ENCODE measurements at regions not wholly inside any gene's neighbourhood (a gene's known extent, or its start where the extent isn't known, plus 50 kb on each side); places are given as distances from the start of the nearest gene placed in this dataset.

GRCh38 chr14:84877061-84877460 lies 652.9 kb upstream of the FLRT2 start:
- 86 to 88% methylated on average over 1 of the region's 1 CpG for WGBS, 2 donors (ENCODE audit: low coverage in 1 of 2)
- in situ Hi-C loops (cut with MboI; ENCODE audit: low pct_ligation_motif_present in 1 of 4, low pct_unique_long_range_greater_than_20kb in 1 of 4, low sequenced_read_pairs in 3 of 4) = no loop called here
- H3K27me3 ChIP-seq = no peaks in the 10 kb centered on the region
- H3K36me3 ChIP-seq = no peaks in the 10 kb centered on the region
- TF ChIP-seq POLR2AphosphoS5 (IDR thresholded peaks at IDR 0.05) = no peak
- TF ChIP-seq, protein P1, sequence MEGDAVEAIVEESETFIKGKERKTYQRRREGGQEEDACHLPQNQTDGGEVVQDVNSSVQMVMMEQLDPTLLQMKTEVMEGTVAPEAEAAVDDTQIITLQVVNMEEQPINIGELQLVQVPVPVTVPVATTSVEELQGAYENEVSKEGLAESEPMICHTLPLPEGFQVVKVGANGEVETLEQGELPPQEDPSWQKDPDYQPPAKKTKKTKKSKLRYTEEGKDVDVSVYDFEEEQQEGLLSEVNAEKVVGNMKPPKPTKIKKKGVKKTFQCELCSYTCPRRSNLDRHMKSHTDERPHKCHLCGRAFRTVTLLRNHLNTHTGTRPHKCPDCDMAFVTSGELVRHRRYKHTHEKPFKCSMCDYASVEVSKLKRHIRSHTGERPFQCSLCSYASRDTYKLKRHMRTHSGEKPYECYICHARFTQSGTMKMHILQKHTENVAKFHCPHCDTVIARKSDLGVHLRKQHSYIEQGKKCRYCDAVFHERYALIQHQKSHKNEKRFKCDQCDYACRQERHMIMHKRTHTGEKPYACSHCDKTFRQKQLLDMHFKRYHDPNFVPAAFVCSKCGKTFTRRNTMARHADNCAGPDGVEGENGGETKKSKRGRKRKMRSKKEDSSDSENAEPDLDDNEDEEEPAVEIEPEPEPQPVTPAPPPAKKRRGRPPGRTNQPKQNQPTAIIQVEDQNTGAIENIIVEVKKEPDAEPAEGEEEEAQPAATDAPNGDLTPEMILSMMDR (IDR thresholded peaks at IDR 0.05) = no peak
- TF ChIP-seq POLR2A (IDR thresholded peaks at IDR 0.05) = no peak
- TF ChIP-seq EP300 (IDR thresholded peaks at IDR 0.05; ENCODE audit: low read depth) = no peak
- H3K4me1 ChIP-seq = no peaks in the 10 kb centered on the region
- H3K4me3 ChIP-seq = no peak overlapping the region
- intact Hi-C loops (cut with DNase I; ENCODE audit: low total_unique reads) = no loop called here
- no peaks in the 10 kb centered on the region for H3K9me3 ChIP-seq
- H3K27ac ChIP-seq = no peak overlapping the region
- no peak for DNase-seq

DNA sequence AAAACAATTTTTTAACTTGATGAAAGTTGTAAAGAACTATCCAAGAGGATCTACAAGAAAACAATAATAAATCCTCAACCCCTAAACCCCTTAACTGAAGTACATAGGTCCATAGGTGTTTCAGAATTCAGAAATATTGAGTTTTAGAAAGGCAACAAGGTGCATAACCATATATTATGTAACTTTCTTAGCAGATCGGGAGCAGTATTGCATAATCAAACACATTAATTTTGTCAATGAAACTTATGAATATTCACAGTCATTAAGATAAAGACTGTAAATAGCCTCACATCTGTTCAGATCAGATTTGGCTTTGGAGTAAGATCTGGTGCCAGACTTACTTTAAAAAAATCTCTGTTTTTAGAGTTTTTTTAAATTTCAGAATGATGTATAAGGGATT lies 647.1 kb upstream of the FLRT2 start:
- no peak for DNase-seq
- Histone ChIP-seq H3K4me1 (no peaks in the 10 kb centered on the region), H3K36me3 (no peaks in the 10 kb centered on the region), H3K9me3 (peaks cover 0 to 8% of the 10 kb centered on the region in 2 donors), H3K4me3 (no peak overlapping the region), H3K27ac (no peak overlapping the region), H3K27me3 (no peaks in the 10 kb centered on the region)
- 80 to 85% methylated on average over 1 of the region's 1 CpG for whole genome bisulfite sequencing, 2 donors (ENCODE audit: low coverage in 1 of 2)
- no peak for TF ChIP-seq EP300 (IDR thresholded peaks at IDR 0.05; ENCODE audit: low read depth)
- TF ChIP-seq, protein P1 (IDR thresholded peaks at IDR 0.05) = no peak
- no peak for TF ChIP-seq POLR2AphosphoS5 (IDR thresholded peaks at IDR 0.05)
- TF ChIP-seq POLR2A (IDR thresholded peaks at IDR 0.05) = no peak
- in situ Hi-C loops (cut with MboI; ENCODE audit: low pct_ligation_motif_present in 1 of 4, low pct_unique_long_range_greater_than_20kb in 1 of 4, low sequenced_read_pairs in 3 of 4) = no loop called here
- intact Hi-C loops (cut with DNase I; ENCODE audit: low total_unique reads) = no loop called here

DNA sequence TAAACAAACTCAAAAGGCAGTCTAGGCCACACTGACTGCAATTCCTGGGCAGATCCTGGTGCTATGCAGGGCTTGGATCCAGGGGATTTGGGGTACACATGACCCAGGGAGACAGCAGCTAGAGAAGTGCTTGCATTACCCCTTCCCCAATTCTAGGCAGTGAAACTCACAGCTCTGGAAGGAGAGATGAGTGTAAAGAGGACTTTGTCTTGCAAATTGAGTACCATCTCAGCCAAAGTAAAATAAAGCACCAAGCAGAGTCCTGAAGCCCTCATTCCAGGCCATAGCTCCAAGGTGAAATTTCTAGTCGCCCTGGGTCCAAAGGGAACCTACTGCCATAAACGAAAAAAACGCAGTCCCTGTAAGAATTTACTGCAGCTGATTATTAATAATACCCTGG lies 644.9 kb upstream of the FLRT2 start:
- Histone ChIP-seq H3K4me3 (no peak overlapping the region), H3K36me3 (no peaks in the 10 kb centered on the region), H3K9me3 (peaks cover 0 to 8% of the 10 kb centered on the region in 2 donors), H3K4me1 (no peaks in the 10 kb centered on the region), H3K27me3 (no peaks in the 10 kb centered on the region), H3K27ac (no peak overlapping the region)
- DNase-seq = no peak
- intact Hi-C loops (cut with DNase I; ENCODE audit: low total_unique reads) (no loop called here), in situ Hi-C loops (cut with MboI; ENCODE audit: low pct_ligation_motif_present in 1 of 4, low pct_unique_long_range_greater_than_20kb in 1 of 4, low sequenced_read_pairs in 3 of 4) (no loop called here)
- WGBS, 2 donors (ENCODE audit: low coverage in 1 of 2) = 72% methylated on average over 3 of the region's 3 CpGs; no CpG with 5 or more reads in 1 of the 2 donors
- TF ChIP-seq POLR2AphosphoS5 (IDR thresholded peaks at IDR 0.05) (no peak), POLR2A (IDR thresholded peaks at IDR 0.05) (no peak), EP300 (IDR thresholded peaks at IDR 0.05; ENCODE audit: low read depth) (no peak)
- TF ChIP-seq, protein P1 (IDR thresholded peaks at IDR 0.05) = no peak

DNA sequence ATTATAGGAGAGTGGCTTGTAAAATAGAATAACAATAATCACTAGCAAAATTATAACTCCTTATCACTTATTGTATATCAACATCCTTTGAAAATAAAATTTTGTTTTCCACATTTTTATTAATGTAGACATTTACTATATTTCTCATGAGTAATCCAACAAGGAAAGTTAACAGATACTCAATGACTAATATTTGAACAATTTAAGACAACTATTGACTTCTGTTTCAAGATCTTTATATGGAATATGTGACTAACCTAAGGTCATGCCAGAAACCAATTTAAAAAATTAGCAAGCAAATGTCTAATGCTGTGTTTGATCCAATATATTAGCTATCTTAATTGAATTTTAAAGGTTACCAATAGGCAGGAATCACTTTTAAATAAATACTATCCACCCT lies 638.5 kb upstream of the FLRT2 start:
- Histone ChIP-seq H3K36me3 (no peaks in the 10 kb centered on the region), H3K27ac (no peak overlapping the region), H3K27me3 (no peaks in the 10 kb centered on the region), H3K4me1 (no peaks in the 10 kb centered on the region), H3K9me3 (peaks cover 0 to 8% of the 10 kb centered on the region in 2 donors), H3K4me3 (no peak overlapping the region)
- in situ Hi-C loops (cut with MboI; ENCODE audit: low pct_ligation_motif_present in 1 of 4, low pct_unique_long_range_greater_than_20kb in 1 of 4, low sequenced_read_pairs in 3 of 4) (no loop called here), intact Hi-C loops (cut with DNase I; ENCODE audit: low total_unique reads) (no loop called here)
- TF ChIP-seq POLR2A (IDR thresholded peaks at IDR 0.05) (no peak), EP300 (IDR thresholded peaks at IDR 0.05; ENCODE audit: low read depth) (no peak), POLR2AphosphoS5 (IDR thresholded peaks at IDR 0.05) (no peak)
- TF ChIP-seq, protein P1 (IDR thresholded peaks at IDR 0.05) = no peak
- DNase-seq = no peak

Data from transverse colon (tissue), 4 donors.